MM.1S (cell line): ENCODE measurements at regions not wholly inside any gene's neighbourhood (a gene's known extent, or its start where the extent isn't known, plus 50 kb on each side); places are given as distances from the start of the nearest gene placed in this dataset.

ENCODE experiments used
- DNase-seq: peaks from one replicate; pipeline ENCODE4 v3.0.0-alpha.2; 2015
- H2AFZ ChIP-seq: fragments of 300-600 bp; sonication (generic); 2 replicates; pipeline ENCODE4 v1.6.0; 2016; ENCODE audit warnings: antibody characterized with exemption, low read length
- H3F3A ChIP-seq: fragments of 300-600 bp; sonication (generic); 2 replicates; pipeline ENCODE4 v1.6.1; 2016; ENCODE audit warnings: mild to moderate bottlenecking, antibody characterized with exemption, low read length, moderate library complexity, mixed read lengths; ENCODE audit not compliant: insufficient read depth
- H3K27ac ChIP-seq: fragments of 300-600 bp; sonication (generic); 2 replicates; pipeline ENCODE4 v1.5.1; 2016; ENCODE audit warnings: mild to moderate bottlenecking, low read length
- H3K27me3 ChIP-seq: fragments of 300-600 bp; sonication (generic); replicated peaks from 2 replicates; pipeline ENCODE4 v1.6.0; 2016; ENCODE audit warnings: low read length; ENCODE audit not compliant: insufficient read depth
- H3K36me3 ChIP-seq: fragments of 300-600 bp; sonication (generic); replicated peaks from 2 replicates; pipeline ENCODE4 v1.6.1; 2016; ENCODE audit warnings: mild to moderate bottlenecking, low read length, mixed read lengths; ENCODE audit not compliant: insufficient read depth
- H3K4me1 ChIP-seq: fragments of 300-600 bp; sonication (generic); 2 replicates; pipeline ENCODE4 v1.6.1; 2016; ENCODE audit warnings: low read length, mixed read lengths
- H3K4me2 ChIP-seq: fragments of 300-600 bp; sonication (generic); 2 replicates; pipeline ENCODE4 v1.6.0; 2016; ENCODE audit warnings: low read depth, low read length
- H3K4me3 ChIP-seq: fragments of 300-600 bp; sonication (generic); 2 replicates; pipeline ENCODE4 v1.5.1; 2016; ENCODE audit warnings: low read length, mixed read lengths
- H3K79me2 ChIP-seq: fragments of 300-600 bp; sonication (generic); 2 replicates; pipeline ENCODE4 v1.6.1; 2016; ENCODE audit warnings: mixed run types, low read length, mixed read lengths
- H3K9ac ChIP-seq: fragments of 300-600 bp; sonication (generic); 2 replicates; pipeline ENCODE4 v1.6.1; 2016; ENCODE audit warnings: low read length, mixed read lengths
- H3K9me2 ChIP-seq: fragments of 300-600 bp; sonication (generic); replicated peaks from 2 replicates; pipeline ENCODE4 v1.6.1; 2016; ENCODE audit warnings: mild to moderate bottlenecking, low read length, mixed read lengths; ENCODE audit not compliant: insufficient read depth
- H3K9me3 ChIP-seq: fragments of 300-600 bp; sonication (generic); replicated peaks from 2 replicates; pipeline ENCODE4 v1.6.1; 2016; ENCODE audit warnings: mild to moderate bottlenecking, low read length, mixed read lengths; ENCODE audit not compliant: insufficient read depth
- H4K20me1 ChIP-seq: fragments of 300-600 bp; sonication (generic); 2 replicates; pipeline ENCODE4 v1.6.1; 2016; ENCODE audit warnings: mild to moderate bottlenecking, low read length, moderate library complexity, mixed read lengths; ENCODE audit not compliant: insufficient read depth
- EZH2 ChIP-seq: fragments of 300-600 bp; sonication (generic); optimal IDR thresholded peaks from 2 replicates; pipeline ENCODE3; 2017; ENCODE audit warnings: low read depth, mild to moderate bottlenecking, antibody characterized with exemption, low read length, mixed read lengths
- EZH2phosphoT487 ChIP-seq: fragments of 300-600 bp; sonication (generic); IDR thresholded peaks from 2 replicates; pipeline ENCODE4 v1.6.1; 2018; ENCODE audit warnings: antibody characterized with exemption, low read length
- TF ChIP-seq, protein P1 (sequence below): fragments of 300-600 bp; sonication (generic); IDR thresholded peaks from 2 replicates; pipeline ENCODE4 v1.5.1; 2016; ENCODE audit warnings: antibody characterized with exemption, low read length, mixed read lengths

DNA sequence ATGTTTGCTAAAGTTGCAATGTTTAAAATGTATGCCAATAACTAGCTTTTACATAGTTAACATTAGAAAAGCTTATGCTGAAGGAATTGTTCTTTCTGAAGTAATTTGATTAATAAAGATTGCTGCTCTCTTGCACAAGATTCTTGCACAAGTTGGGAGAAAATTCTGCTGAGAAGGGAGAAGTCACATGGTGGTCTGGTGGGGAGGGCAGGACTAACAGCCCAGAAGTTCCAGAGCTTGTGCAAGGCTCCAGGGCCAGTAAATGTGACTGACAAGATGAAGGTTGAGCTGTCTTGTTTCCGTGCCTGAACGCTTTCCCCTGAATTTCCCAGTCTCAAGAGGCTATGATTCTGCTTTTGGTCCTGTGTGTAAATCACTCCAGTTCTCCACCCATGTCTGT lies 112.9 kb upstream of the VCX start:
- TF ChIP-seq EZH2phosphoT487: no peak
- TF ChIP-seq, protein P1, sequence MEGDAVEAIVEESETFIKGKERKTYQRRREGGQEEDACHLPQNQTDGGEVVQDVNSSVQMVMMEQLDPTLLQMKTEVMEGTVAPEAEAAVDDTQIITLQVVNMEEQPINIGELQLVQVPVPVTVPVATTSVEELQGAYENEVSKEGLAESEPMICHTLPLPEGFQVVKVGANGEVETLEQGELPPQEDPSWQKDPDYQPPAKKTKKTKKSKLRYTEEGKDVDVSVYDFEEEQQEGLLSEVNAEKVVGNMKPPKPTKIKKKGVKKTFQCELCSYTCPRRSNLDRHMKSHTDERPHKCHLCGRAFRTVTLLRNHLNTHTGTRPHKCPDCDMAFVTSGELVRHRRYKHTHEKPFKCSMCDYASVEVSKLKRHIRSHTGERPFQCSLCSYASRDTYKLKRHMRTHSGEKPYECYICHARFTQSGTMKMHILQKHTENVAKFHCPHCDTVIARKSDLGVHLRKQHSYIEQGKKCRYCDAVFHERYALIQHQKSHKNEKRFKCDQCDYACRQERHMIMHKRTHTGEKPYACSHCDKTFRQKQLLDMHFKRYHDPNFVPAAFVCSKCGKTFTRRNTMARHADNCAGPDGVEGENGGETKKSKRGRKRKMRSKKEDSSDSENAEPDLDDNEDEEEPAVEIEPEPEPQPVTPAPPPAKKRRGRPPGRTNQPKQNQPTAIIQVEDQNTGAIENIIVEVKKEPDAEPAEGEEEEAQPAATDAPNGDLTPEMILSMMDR: no peak
- Histone ChIP-seq H3F3A (no peaks in the 10 kb centered on the region), H3K27me3 (no peaks in the 10 kb centered on the region), H3K27ac (no peak overlapping the region), H3K9ac (no peak overlapping the region), H3K36me3 (no peaks in the 10 kb centered on the region), H2AFZ (no peak overlapping the region), H3K4me3 (no peak overlapping the region), H3K9me3 (no peaks in the 10 kb centered on the region), H3K4me1 (no peaks in the 10 kb centered on the region), H3K4me2 (no peak overlapping the region), H4K20me1 (no peaks in the 10 kb centered on the region), H3K9me2 (no peaks in the 10 kb centered on the region), H3K79me2 (no peaks in the 10 kb centered on the region)
- DNase-seq: no peak

DNA sequence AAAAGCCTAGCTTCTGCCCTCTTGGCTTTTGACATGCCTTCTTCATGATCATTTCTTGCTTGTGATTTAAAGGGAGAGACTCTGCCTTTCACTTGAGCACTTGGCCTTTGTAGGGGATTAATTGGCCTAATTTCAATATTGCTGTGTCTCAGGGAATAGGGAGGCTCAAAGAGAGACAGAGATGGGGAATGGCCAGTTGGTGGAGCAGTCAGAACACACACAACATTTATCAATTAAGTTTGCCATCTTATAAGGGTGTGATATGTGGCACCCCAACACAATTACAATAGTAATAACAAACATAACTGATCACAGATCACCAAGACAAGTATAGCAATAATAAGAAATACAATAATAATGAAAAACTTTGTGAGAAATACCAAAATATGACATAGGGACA lies 122.5 kb upstream of the VCX start:
- Histone ChIP-seq H3K4me3 (no peak overlapping the region), H3K4me1 (no peaks in the 10 kb centered on the region), H3F3A (no peaks in the 10 kb centered on the region), H3K9me3 (no peaks in the 10 kb centered on the region), H4K20me1 (no peaks in the 10 kb centered on the region), H3K9me2 (no peaks in the 10 kb centered on the region), H3K9ac (no peak overlapping the region), H3K27ac (no peak overlapping the region), H3K27me3 (no peaks in the 10 kb centered on the region), H3K36me3 (no peaks in the 10 kb centered on the region), H2AFZ (no peak overlapping the region), H3K4me2 (no peak overlapping the region), H3K79me2 (no peaks in the 10 kb centered on the region)
- DNase-seq: no peak
- TF ChIP-seq, protein P1: no peak
- TF ChIP-seq EZH2 (no peak), EZH2phosphoT487 (no peak)

GRCh38 chrX:7714351-7714750 lies 128.6 kb upstream of the VCX start:
- no peaks in the 10 kb centered on the region for H3K79me2 ChIP-seq
- no peaks in the 10 kb centered on the region for H3K27me3 ChIP-seq
- H3K27ac ChIP-seq: no peak overlapping the region
- no peaks in the 10 kb centered on the region for H3K9me3 ChIP-seq
- TF ChIP-seq, protein P1: no peak
- no peak for TF ChIP-seq EZH2phosphoT487
- no peak for TF ChIP-seq EZH2
- H3K4me2 ChIP-seq: no peak overlapping the region
- no peaks in the 10 kb centered on the region for H3K4me1 ChIP-seq
- no peak overlapping the region for H3K9ac ChIP-seq
- H3K4me3 ChIP-seq: no peak overlapping the region
- H3F3A ChIP-seq: no peaks in the 10 kb centered on the region
- DNase-seq: no peak
- no peaks in the 10 kb centered on the region for H4K20me1 ChIP-seq
- no peaks in the 10 kb centered on the region for H3K9me2 ChIP-seq
- no peak overlapping the region for H2AFZ ChIP-seq
- no peaks in the 10 kb centered on the region for H3K36me3 ChIP-seq
